ENCODE measurements at regions not wholly inside any gene's neighbourhood (a gene's known extent, or its start where the extent isn't known, plus 50 kb on each side); places are given as distances from the start of the nearest gene placed in this dataset.

DNA sequence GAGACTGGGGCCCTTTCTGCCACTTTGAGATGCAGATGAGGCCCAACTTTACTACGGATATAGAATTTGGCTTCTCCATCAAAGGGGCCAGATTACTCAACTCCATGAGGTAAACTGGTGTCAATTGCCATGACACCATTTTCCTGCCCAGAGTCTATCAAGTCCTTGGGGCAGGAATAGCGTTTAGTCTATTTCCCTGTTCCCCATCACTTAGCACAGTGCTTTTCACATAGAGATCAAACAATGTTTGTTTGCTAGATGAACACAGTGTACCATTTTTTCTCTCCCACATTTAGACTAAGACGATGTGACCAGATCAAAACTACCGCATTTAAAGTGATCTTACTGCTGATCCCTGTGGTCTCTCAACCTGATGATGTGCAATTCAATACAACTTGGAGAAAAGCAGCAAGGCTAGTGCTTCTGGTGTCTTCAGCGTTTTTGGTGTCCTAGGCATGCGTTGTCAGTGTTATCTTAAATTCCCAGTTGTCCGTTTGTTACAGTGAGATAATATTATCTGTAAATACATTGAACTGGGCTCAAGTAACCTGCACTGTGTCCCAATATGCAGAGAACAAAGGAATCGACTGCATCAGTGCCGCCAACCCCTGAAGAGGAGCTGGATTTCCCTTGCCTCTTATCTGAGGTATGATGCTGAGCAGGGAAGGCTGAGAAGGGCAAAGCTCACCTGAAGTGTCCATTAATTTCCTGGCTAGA lies 446.2 kb downstream of the PLK2 start:
- TF ChIP-seq, protein P1, sequence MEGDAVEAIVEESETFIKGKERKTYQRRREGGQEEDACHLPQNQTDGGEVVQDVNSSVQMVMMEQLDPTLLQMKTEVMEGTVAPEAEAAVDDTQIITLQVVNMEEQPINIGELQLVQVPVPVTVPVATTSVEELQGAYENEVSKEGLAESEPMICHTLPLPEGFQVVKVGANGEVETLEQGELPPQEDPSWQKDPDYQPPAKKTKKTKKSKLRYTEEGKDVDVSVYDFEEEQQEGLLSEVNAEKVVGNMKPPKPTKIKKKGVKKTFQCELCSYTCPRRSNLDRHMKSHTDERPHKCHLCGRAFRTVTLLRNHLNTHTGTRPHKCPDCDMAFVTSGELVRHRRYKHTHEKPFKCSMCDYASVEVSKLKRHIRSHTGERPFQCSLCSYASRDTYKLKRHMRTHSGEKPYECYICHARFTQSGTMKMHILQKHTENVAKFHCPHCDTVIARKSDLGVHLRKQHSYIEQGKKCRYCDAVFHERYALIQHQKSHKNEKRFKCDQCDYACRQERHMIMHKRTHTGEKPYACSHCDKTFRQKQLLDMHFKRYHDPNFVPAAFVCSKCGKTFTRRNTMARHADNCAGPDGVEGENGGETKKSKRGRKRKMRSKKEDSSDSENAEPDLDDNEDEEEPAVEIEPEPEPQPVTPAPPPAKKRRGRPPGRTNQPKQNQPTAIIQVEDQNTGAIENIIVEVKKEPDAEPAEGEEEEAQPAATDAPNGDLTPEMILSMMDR (IDR thresholded peaks at IDR 0.05), result no peak
- TF ChIP-seq POLR2A (IDR thresholded peaks at IDR 0.05), result no peak
